Putamen (tissue), 1 donor: ENCODE measurements at regions not wholly inside any gene's neighbourhood (a gene's known extent, or its start where the extent isn't known, plus 50 kb on each side); places are given as distances from the start of the nearest gene placed in this dataset.
"Not testable (repeated sequence)": the region's sequence is repeated elsewhere in the genome, so short reads cannot be mapped to it uniquely, and the experiment has no call there.

Source experiments
- DNase-seq: peaks from one replicate; pipeline ENCODE4 v3.0.0-alpha.2; 2016; ENCODE audit warnings: low spot score

DNA sequence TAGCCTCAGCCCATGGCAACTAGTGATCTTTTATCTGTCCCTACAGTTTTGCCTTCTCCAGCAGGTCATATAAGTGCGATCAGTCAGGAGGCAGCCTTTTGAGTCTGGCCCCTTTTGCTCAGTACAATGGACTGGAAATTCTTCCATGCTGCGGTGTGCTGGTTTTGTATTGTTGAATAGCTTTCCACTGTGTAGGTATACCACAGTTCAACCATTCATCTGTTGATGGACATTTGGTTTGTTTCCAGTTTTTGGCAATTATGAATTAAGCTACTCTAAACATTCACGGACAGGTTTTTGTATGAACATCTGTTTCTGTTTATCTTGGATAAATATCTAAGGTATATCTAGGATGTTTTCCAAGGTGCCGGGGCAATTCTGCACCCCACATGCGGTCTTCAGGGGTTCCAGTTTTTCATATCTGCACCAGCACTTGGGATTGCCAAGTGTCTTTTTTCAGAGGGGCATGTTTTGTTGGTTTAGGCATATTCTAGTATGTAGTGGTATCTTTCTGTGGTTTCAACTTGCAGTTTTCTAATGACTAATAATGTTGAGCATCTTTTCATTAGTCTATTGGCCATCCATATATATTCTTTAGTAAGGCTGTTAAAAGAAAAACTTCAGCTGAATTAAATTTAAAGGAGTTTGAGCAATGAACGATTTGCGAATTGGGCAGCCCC, 141.0 kb downstream of the TFAP2C start:
- DNase-seq: no peak

DNA sequence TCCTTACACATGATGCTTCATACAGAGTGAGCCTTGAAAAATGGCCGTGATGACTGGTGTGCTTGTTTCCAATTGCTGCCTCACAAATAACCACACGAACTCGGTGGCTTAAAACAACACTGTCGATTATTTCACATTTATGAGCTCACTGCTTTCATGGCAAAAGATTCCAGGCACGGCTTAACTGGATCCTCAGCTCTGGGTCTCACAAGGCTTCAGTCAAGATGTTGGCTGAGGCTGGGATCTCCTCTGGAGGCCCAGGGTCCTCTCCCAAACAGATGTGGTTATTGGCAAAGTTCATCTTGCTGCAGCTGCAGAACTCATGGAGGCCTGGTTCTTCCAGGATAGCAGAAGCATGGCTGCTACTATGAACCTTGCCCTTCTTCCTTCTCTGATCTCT, 144.6 kb downstream of the TFAP2C start:
- no peak for DNase-seq

DNA sequence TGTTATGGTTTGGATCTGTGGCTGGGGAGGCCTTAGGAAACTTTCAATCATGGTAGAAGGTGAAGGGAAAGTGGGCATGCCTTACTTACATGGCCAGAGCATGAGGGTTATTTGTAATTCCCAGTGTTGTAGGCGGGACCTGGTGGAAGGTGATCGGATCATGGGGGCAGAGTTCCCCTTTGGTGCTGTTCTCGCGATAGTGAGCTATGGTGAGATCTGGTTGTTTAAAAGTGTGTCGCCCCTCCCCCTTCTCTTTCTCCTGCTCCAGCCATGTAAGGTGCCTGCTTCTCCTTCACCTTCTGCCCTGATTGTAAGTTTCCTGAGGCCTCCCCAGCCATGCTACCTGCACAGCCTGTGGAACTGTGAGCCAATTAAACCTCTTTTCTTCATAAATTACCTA, 145.8 kb downstream of the TFAP2C start:
- DNase-seq: no peak

DNA sequence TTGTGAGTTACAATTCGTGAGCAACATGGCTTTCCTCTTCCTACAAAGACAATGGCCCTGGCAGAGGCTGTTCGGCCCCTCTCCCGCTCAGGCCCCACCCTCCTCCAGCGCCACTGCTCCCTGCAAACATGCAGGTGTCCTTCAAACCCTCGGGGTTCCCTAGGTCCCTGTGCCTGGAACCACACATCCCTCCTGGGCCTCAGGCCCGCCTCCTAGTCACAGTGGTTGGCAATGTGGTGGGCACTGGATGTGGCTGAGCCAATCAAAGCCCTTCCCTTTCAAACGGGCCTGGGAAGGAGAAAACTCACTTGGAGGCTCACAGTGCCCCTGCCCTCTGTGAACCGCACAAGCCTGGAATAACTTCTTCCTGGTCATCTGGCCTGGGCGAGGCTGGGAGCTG, 147.2 kb downstream of the TFAP2C start:
- DNase-seq: no peak

DNA sequence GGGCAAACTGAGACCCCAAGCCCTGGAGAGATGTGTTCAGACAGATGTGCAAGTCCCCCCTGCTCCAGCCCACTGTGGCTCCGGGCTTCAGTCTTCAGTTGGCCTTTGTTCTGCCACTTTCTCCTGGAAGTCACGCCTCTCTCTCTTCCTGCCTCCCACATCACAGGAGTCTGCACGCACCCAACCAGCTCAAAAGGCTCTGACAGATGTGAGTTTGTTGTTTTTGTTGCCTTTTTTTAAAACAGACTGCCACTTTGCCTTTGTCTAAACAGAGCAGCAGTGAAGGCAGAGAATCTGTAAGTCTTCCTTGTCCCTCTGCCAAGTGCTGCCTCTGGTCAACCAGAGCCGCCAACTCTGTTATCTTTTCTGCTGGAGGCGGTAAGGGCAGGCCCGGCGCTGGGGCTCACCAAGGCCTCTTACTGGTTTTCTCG, 149.7 kb downstream of the TFAP2C start:
- DNase-seq: no peak

DNA sequence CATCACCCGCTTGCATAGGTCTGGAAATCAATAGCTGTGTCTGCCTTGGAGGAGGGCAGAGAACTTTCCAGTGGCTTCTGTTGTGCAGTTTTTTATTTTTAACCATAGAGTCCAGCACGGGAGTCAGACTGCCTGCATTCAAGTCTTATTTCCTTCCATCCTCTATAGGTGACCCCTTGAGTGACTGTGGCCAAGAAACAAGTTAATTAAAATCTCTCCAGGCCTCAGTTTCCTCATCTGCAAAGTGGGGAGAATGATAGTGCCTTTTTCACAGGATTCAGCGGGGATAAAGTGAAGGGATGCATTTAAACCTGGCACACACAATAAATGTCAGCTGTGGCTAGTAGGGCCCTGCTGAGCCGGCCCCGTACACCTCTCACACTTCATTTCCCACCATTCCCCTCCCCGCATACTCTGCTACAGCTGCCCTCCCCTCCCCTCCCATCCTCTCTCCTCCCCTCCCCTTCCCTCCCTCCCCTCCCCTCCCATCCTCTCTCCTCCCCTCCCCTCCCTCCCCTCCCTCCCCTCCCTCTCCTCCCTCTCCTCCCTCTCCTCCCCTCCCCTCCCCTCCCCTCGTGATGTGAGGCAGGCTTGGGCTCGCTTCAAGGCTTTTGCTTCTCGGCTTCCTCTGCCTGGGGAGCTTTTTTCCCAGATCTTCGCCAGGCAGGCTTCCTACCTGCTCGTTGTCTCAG, 150.5 kb downstream of the TFAP2C start:
- no peak for DNase-seq

DNA sequence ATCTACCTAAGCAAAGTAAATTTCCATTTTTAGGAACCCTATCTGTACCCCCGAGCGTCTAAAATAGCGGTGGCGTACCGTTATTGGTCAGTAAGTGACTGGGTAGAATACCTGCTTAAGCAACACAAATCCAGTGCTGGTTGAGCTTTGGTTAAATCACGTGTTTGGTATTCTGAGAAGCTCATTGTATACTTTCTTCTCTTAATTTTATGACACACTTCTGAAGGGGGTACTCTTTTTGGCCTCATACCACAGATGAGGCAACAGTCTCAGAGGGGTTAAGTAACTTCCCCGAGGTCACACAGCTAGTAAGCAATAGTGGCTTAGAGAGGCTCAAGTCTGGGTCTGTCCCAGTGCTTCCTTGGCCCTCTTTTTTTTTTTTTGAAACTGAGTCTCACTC, 151.2 kb downstream of the TFAP2C start:
- DNase-seq: no peak

DNA sequence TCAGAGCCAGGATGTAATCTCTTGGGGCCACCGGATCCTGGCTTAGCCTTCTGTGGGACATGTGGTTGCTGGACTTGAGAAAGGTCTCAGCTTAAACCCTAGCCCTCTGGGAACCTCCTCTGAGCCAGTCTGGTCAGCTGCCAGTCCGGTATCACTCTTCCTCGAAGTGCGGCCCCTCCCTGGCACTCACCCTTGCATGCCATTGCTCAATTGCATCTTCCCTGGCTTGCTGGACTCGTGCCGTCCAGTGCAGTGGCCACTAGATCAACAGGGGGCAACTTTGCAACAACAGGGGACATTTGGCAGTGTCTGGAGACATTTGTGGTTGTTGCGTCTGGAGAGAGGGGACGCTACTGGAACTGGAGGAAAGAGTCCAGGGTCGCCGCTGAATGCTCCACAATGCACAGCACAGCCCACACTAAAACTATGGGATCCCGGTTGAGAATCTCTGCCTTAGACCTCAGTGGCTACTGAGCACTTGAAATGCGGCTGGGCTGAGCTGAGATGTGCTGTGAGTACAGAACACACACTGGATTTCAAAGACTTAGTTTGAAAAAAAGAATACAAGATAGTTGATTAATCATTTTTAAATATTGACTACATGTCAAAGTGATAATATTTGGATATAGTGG, 152.1 kb downstream of the TFAP2C start:
- DNase-seq: no peak

DNA sequence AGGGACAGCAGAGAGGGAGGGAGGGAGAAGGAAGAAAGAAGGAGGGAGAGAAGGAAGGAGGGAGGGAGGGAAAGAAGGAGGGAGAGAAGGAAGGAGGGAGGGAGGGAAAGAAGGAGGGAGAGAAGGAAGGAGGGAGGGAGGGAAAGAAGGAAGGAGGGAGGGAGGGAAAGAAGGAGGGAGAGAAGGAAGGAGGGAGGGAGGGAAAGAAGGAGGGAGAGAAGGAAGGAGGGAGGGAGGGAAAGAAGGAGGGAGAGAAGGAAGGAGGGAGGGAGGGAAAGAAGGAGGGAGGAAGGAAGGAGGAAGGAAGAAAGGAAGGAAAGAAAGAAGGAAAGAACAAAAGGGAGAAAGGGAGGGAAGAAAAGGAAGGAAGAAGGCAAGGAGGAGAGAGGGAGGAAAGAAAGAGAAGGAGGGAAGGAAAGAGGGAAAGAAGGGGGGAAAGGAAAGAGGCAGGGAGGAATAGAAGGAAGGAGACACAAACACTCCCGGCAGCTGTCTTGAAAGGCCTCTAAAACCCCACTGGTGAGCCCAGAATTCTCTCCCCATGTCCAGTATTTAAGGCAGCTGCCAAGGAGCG, 153.0 kb downstream of the TFAP2C start:
- not testable (repeated sequence) for DNase-seq

DNA sequence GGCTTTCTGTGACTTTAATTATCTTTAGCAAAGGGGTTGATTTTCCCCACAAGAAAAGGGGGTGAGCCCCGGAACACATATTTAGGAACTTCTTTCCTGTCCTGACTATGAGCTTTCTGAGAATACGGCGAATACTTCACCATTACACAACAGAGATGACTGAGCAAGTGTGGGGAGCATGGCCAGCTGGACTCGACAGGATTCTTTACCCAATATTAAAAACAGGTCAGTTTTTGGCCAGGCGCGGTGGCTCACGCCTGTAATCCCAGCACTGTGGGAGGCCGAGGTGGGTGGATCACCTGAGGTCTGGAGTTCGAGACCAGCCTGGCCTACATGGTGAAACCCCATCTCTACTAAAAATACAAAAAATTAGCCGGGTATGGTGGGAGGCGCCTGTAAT, 153.7 kb downstream of the TFAP2C start:
- not testable (repeated sequence) for DNase-seq

DNA sequence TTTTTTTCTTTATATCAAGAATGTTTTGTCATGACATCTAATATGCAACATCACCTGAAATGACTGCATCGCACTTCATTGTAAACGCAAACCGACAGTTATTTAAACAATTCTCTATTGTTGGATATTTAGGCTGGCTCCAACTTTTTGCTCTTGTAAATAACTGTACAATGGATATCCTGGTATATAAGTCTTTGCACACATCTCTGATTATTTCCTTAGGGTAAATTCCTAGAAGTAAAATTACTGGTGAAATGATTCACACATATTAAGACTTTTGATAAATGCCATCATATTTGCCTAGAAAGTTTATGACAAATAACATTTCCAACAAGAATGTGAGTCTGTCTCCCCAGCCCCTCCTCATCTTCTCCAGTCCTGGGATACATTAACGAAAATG, 154.7 kb downstream of the TFAP2C start:
- no peak for DNase-seq

DNA sequence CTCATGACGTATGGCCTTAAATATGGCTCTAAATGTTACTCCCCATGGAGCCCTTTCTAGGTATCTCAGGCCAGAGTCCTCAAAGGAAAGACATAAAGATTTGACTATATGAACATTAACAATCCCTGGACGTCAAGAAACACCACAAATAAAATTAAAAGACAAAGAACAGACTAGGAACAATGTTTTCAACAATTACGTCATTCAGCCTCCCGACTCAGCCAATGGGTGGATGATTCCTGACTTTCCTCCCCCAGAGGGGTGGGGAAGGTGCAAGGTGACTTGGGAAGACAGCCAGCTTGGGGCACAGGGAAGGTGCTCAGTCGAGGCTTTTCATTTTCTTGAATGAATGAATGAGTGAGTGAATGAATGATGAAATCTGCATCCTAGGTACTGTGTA, 157.4 kb downstream of the TFAP2C start:
- DNase-seq: no peak

DNA sequence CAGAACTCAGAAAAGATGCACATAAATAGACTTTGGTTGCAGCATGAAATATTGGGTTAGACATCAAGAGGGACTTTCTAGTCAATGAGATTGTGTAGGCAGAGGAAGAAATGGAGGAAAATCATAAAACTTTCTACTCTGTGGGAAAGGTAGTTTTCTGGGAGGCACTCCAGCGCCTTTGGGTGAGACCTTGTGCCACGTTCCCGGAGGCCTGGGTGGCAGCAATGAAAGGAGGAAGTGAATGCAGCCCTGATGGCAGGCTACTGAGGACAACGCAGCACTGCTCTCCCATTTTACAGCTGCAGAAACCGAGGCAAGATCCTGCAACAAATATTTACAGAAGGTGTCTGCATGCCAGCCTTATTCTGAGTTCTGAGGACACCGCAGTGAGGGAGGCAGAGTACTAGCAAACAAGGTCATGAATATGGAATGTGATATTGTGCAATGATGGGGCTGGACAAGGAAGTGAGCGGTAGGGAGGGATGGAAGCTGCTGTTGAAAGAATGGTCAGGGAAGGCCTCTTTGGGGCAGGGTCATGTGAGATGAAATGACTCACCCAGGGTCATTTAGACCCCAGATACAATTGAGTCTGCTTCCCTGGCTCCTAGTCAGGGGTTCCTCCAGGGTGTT, 159.1 kb downstream of the TFAP2C start:
- no peak for DNase-seq

DNA sequence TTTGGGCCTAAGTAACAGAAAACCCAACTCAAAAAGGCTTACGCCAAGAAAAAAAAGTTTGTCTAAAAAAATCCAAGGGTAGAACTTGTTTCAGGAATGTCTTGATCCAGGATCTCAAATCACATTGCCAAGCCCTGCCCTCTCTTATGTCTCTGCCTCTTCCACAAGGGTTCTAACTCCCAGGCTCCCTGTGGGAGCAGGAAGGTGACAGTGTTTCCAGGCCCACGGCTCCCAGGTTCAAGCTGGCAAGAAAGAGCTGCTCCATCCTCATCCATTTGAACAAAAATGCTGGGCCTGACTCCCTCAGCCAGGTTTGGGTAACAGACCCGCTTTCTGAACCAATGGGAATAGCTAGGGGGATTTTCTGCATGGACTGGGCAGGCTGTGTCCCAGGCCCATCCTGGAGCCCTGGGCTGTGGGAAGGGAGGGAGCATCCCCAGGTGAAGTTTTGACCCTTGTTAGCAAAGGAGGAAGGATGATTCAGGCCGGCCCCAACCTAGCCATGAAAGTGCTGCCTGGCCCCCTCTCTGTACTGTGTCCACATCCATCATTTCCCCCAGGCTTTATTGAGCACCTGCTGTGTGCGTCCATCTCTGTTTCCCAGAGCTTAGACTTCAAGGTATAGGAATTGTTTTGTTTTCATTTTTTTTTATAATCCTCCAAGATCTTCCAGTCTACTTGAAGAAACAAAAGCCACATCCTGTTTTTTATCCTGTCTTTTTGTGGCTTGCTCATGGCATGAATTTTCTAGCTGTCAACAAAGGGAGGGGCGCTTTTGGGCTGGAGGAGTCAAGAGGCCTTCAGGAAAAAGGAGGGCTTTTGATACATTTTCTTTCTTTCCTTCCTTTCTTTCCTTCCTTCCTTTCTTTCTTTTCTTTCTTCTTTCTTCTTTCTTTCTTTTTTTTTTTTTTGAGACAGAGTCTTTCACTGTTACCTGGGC, 159.8 kb downstream of the TFAP2C start:
- no peak for DNase-seq

DNA sequence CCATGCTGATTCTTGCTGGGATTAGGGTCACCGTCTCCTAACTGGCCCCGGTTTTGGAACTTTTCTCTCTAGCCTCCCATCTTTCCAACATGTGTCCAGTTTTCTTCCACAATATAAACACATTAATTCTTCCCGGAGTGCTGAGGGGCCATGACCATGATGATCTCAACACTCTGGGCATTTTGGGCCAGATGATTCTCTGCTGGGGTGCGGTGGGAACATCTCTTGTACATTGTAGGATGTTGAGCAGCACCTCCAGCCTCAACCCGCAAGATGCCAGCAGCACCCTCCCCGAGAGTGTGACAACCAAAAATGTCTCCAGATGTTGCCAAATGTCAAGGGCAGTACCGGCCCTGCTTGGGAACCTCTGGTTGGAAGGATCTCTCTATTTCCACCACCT, 164.8 kb downstream of the TFAP2C start:
- no peak for DNase-seq

DNA sequence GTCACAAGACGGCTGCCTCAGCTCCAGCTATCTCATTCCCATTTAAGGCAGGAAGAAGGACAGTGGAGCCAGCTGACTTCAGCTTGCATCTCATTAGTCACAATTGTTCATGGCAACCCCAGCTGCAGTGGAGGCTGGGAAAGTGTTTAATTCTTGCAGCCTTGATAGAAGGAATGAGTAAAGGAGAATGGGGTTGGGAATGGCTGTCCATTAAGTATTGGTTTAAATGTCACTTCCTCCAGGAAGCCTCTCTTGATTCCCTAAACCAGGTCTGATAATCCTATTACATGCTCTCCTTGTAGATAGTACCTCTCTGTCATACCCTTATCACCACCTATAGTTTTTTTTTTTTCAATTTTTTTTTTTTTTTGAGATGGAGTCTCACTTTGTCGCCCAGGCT, 166.4 kb downstream of the TFAP2C start:
- DNase-seq: no peak

DNA sequence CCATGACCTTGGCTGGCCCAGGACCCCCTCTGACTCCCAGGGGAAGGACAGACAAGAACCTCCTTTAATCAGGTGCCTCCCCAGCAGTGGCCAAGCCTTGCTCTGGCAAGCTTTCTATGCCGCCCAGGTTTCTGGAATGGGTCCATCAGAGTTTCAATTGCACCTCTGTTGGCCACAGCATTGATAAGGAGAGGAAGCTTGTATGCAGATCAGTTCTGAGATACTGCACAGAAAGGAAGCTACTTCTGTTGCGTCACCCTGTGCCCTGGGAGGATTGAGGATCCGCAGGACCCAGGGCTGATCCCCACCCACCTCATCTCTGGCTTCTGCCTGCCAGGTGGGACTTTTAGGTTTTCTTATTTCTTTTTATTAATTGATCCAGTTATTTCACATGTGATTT, 167.2 kb downstream of the TFAP2C start:
- DNase-seq: no peak

DNA sequence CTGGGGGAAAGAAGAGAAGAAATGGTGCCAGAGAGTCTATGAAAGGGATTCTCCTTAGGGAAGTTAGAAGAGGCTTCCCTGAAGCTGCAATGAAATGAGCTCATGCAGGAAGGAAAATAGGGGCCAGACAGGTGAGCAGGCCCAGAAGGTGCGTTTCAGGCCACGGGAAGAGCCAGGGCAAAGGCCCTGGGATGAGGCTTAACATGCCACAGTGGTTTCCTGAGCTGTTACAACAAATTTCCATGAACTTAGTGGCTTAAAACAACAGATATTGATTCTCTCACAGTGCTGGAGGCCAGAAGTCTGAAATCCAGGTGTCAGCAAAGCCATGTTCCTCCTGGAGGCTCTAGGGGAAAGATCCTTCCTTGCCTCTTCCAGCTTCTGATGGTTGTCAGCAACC, 167.9 kb downstream of the TFAP2C start:
- DNase-seq: no peak

DNA sequence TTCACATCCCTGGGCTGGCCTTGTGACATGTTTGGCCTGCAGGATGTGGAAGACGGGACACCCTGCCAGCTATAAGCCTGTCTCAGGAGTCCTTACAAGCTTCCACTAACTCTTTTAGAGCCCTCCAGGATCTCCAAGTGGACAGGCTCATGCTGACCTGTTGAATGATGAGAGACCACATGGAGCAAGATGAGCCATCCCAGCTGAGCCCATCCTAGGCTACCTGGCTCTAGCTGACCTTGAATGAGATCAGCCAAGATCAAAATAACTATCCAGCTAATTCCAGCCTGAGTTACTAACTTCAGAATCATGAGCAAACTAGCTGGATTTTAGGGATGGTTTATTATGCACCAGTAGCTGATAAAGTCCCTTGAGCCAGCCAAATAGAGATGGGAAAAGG, 169.5 kb downstream of the TFAP2C start:
- no peak for DNase-seq

DNA sequence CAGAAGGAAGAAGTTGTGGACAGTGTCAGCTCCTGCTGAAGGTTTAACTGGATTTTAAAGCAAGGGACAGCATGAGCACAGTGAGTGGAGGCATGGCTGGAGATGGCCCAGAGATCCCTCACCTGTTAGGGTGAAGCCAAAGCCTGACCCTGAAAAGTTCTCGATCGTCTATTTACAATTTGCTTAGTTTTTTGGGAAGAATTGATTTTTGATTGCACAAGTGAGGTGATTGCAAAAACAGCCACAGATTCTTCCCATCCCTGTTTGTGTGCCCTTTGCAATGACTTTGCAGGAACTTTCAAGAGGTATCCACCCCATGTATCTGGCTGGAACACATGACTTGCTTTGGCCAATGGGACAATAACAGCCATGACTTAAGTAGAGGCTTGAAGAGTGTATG, 170.1 kb downstream of the TFAP2C start:
- no peak for DNase-seq

DNA sequence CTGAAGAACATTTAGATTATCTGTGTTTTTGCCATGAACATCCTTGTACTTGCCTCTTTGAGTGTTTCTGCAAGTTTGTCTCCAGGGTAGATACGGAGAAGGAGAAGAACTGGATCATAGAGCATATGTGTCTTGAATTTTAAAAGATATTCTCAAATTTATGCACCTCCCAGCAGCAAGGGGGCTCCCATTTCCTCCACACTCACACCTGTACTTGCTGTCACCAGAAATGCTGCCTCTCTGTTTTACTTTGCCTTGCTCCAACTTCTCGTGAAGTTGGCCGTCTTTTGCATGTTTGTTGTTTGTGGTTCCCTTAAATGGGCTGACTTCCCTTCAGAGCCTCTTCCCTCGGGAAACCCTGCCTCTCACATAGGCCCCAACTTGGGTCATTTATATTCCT, 171.0 kb downstream of the TFAP2C start:
- DNase-seq: no peak
